Endodermal cell (in vitro differentiated cells): ENCODE measurements at regions not wholly inside any gene's neighbourhood (a gene's known extent, or its start where the extent isn't known, plus 50 kb on each side); places are given as distances from the start of the nearest gene placed in this dataset.

Source experiments
- DNase-seq: peaks from one replicate; pipeline ENCODE4 v3.0.0-alpha.2; 2017
- H3K27ac ChIP-seq: 2 replicates; pipeline ENCODE4 v1.5.1; 2013; ENCODE audit warnings: mild to moderate bottlenecking, low read depth, low read length, moderate library complexity
- H3K27me3 ChIP-seq: 2 replicates; pipeline ENCODE4 v1.6.1; 2013; ENCODE audit warnings: mild to moderate bottlenecking, low read length, moderate library complexity; ENCODE audit not compliant: insufficient read depth, control insufficient read depth, poor library complexity, severe bottlenecking
- H3K36me3 ChIP-seq: 2 replicates; pipeline ENCODE4 v1.7.0; 2013; ENCODE audit warnings: mild to moderate bottlenecking, low read length, moderate library complexity; ENCODE audit not compliant: control insufficient read depth, insufficient read depth
- H3K4me1 ChIP-seq: one replicate; pipeline ENCODE4 v1.7.0; 2013; ENCODE audit warnings: low read length; ENCODE audit not compliant: control insufficient read depth, insufficient read depth
- H3K4me3 ChIP-seq: 2 replicates; pipeline ENCODE4 v1.5.1; 2013; ENCODE audit warnings: mild to moderate bottlenecking, low read length, moderate library complexity
- H3K9ac ChIP-seq: 2 replicates; pipeline ENCODE4 v1.6.1; 2013; ENCODE audit warnings: mild to moderate bottlenecking, low read length, moderate library complexity; ENCODE audit not compliant: poor library complexity, severe bottlenecking; ENCODE audit errors: extremely low read depth
- H3K9me3 ChIP-seq: 2 replicates; pipeline ENCODE4 v1.6.1; 2013; ENCODE audit warnings: mild to moderate bottlenecking, low read length, moderate library complexity; ENCODE audit not compliant: control insufficient read depth
- H3K27ac Mint-ChIP-seq: 2 replicates; pipeline ENCODE4 v1.8.0; 2020; ENCODE audit warnings: mixed read lengths
- H3K27me3 Mint-ChIP-seq: 2 replicates; pipeline ENCODE4 v1.8.0; 2021; ENCODE audit warnings: mild to moderate bottlenecking, mixed read lengths; ENCODE audit not compliant: insufficient read depth
- H3K36me3 Mint-ChIP-seq: 2 replicates; pipeline ENCODE4 v1.8.0; 2020; ENCODE audit warnings: low read depth, mixed read lengths
- H3K4me1 Mint-ChIP-seq: 2 replicates; pipeline ENCODE4 v1.8.0; 2020; ENCODE audit warnings: mixed read lengths
- H3K4me3 Mint-ChIP-seq: 2 replicates; pipeline ENCODE4 v1.8.0; 2020; ENCODE audit warnings: mild to moderate bottlenecking, moderate library complexity, mixed read lengths
- H3K9me3 Mint-ChIP-seq: 2 replicates; pipeline ENCODE4 v1.8.0; 2020; ENCODE audit warnings: mild to moderate bottlenecking, mixed read lengths
- WGBS, 2 experiments: methylation state at CpG; one replicate each; pipeline versions ENCODE4 v1.1.5 to v1.1.7; 2013; ENCODE audit warnings: missing lambda C conversion rate in 2 of 2, mixed read lengths in 1 of 2; ENCODE audit not compliant: insufficient coverage in 1 of 2, insufficient read length in 1 of 2; 5-methylcytosine and 5-hydroxymethylcytosine counted together
- TF ChIP-seq, protein P1 (sequence below): fragments of 200-600 bp; sonication (generic); conservative IDR thresholded peaks from 2 replicates; pipeline ENCODE4 v1.5.0; 2021; ENCODE audit warnings: antibody characterized with exemption, mild to moderate bottlenecking

DNA sequence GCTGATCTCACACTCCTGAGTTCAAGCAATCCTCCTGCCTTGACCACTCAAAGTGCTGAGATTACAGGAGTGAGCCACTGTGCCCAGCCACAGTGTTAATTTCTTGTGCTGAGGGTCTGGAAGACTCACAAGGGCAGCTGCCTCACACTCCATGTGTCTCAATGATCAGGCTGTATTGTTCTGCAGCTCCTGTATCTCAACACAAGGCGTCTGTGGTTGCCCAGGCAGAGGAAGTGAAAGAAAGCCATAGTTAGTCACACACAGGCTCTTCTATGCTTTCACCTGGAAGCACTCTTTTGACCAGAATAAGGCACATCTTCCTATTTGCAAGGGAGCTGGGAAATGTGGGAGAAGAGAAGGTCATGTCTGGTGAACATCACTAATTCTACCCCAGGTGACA lies 107.3 kb upstream of the ZNF507 start:
- H3K27me3 Mint-ChIP-seq: peaks cover 3% of the 10 kb centered on the region
- H3K9me3 Mint-ChIP-seq: no peaks in the 10 kb centered on the region
- Histone ChIP-seq H3K4me3 (no peak overlapping the region), H3K4me1 (no peaks in the 10 kb centered on the region), H3K9me3 (no peaks in the 10 kb centered on the region), H3K27me3 (peaks cover 9% of the 10 kb centered on the region), H3K36me3 (no peaks in the 10 kb centered on the region), H3K9ac (no peak overlapping the region), H3K27ac (no peak overlapping the region)
- TF ChIP-seq, protein P1, sequence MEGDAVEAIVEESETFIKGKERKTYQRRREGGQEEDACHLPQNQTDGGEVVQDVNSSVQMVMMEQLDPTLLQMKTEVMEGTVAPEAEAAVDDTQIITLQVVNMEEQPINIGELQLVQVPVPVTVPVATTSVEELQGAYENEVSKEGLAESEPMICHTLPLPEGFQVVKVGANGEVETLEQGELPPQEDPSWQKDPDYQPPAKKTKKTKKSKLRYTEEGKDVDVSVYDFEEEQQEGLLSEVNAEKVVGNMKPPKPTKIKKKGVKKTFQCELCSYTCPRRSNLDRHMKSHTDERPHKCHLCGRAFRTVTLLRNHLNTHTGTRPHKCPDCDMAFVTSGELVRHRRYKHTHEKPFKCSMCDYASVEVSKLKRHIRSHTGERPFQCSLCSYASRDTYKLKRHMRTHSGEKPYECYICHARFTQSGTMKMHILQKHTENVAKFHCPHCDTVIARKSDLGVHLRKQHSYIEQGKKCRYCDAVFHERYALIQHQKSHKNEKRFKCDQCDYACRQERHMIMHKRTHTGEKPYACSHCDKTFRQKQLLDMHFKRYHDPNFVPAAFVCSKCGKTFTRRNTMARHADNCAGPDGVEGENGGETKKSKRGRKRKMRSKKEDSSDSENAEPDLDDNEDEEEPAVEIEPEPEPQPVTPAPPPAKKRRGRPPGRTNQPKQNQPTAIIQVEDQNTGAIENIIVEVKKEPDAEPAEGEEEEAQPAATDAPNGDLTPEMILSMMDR: no peak
- no peak overlapping the region for H3K27ac Mint-ChIP-seq
- H3K4me1 Mint-ChIP-seq: no peaks in the 10 kb centered on the region
- DNase-seq: no peak
- WGBS, 2 experiments: 80 to 86% methylated on average over 1 of the region's 1 CpG
- H3K36me3 Mint-ChIP-seq: no peaks in the 10 kb centered on the region
- no peak overlapping the region for H3K4me3 Mint-ChIP-seq

DNA sequence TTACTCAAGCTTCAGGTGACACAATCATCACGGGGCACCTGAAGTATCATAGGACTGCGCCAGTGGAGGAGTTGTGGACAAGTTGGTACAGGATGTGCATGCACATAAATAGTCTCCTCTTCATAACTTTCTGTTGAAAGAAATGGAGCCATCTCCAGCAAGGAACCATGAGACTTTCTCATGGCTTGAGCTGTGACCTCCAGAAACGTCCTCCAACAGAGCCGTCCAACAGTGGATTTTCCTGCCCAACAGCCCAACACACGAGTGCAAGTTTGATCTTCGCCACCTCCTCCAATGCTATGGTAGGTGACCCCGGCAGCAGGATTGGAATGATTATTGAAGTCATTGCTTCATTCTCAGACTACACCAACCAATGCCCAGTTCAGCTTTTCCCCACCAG lies 105.1 kb upstream of the ZNF507 start:
- H3K9ac ChIP-seq: no peak overlapping the region
- H3K9me3 Mint-ChIP-seq: no peaks in the 10 kb centered on the region
- TF ChIP-seq, protein P1: no peak
- peaks cover 27% of the 10 kb centered on the region for H3K27me3 ChIP-seq
- no peak overlapping the region for H3K4me3 Mint-ChIP-seq
- no peaks in the 10 kb centered on the region for H3K4me1 Mint-ChIP-seq
- H3K4me3 ChIP-seq: no peak overlapping the region
- H3K27ac ChIP-seq: no peak overlapping the region
- no peak overlapping the region for H3K27ac Mint-ChIP-seq
- H3K27me3 Mint-ChIP-seq: peaks cover 9% of the 10 kb centered on the region
- H3K9me3 ChIP-seq: no peaks in the 10 kb centered on the region
- no peaks in the 10 kb centered on the region for H3K36me3 ChIP-seq
- H3K36me3 Mint-ChIP-seq: no peaks in the 10 kb centered on the region
- 89 to 94% methylated on average over 6 to 7 of the region's 7 CpGs for WGBS, 2 experiments
- DNase-seq: no peak
- H3K4me1 ChIP-seq: no peaks in the 10 kb centered on the region

DNA sequence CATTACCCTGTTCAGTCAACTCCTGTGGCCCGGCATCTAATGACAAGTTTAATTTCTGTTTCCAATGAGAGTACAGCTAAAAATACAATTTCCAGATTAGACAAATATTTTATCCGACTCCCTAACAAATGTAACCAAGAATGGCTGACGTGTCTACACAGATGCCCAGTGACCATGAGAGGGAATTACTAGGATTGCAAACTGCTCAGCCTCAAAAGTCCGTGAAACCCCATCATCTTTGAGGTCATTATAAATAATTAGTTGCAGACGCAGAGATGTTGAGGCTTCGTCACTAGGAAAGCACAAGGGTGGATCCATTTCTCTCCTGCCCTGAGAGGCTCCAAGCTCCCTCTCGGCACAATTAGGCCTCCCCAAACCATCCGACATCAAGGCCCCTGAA lies 104.1 kb upstream of the ZNF507 start:
- H3K9me3 ChIP-seq: no peaks in the 10 kb centered on the region
- H3K27ac ChIP-seq: no peak overlapping the region
- WGBS, 2 experiments: 93 to 94% methylated on average over 7 to 8 of the region's 8 CpGs
- DNase-seq: no peak
- Mint-ChIP-seq H3K36me3 (no peaks in the 10 kb centered on the region), H3K27ac (no peak overlapping the region), H3K4me1 (peaks cover 6% of the 10 kb centered on the region), H3K27me3 (peaks cover 9% of the 10 kb centered on the region), H3K9me3 (no peaks in the 10 kb centered on the region), H3K4me3 (no peak overlapping the region)
- peaks cover 27% of the 10 kb centered on the region for H3K27me3 ChIP-seq
- H3K36me3 ChIP-seq: no peaks in the 10 kb centered on the region
- TF ChIP-seq, protein P1: no peak
- H3K9ac ChIP-seq: no peak overlapping the region
- H3K4me1 ChIP-seq: no peaks in the 10 kb centered on the region
- H3K4me3 ChIP-seq: no peak overlapping the region
